ENCODE measurements at regions not wholly inside any gene's neighbourhood (a gene's known extent, or its start where the extent isn't known, plus 50 kb on each side); places are given as distances from the start of the nearest gene placed in this dataset.

GRCh38 chr4:3818371-3818770, 52.2 kb downstream of the ADRA2C start:
- TF ChIP-seq CTCF (IDR thresholded peaks at IDR 0.05) = no peak
- Histone ChIP-seq H3K9ac (ENCODE audit: low read depth in 2 of 2, low read length in 2 of 2) (no peak overlapping the region), H3K9me3 (no peaks in the 10 kb centered on the region), H3K4me3 (no peak overlapping the region), H3K27ac (no peak overlapping the region), H3K4me1 (no peaks in the 10 kb centered on the region), H3K27me3 (no peaks in the 10 kb centered on the region), H3K36me3 (no peaks in the 10 kb centered on the region)
- no peak for DNase-seq
- intact Hi-C loops (cut with DNase I) = no loop called here

GRCh38 chr4:3819210-3819919, 53.2 kb downstream of the ADRA2C start:
- TF ChIP-seq CTCF (IDR thresholded peaks at IDR 0.05) = no peak
- intact Hi-C loops (cut with DNase I) = no loop called here
- Histone ChIP-seq H3K9ac (ENCODE audit: low read depth in 2 of 2, low read length in 2 of 2) (no peak overlapping the region), H3K27me3 (no peaks in the 10 kb centered on the region), H3K27ac (no peak overlapping the region), H3K9me3 (no peaks in the 10 kb centered on the region), H3K4me1 (no peaks in the 10 kb centered on the region), H3K4me3 (no peak overlapping the region), H3K36me3 (no peaks in the 10 kb centered on the region)
- no peak for DNase-seq

GRCh38 chr4:3820016-3820805, 54.0 kb downstream of the ADRA2C start:
- no peak for DNase-seq
- Histone ChIP-seq H3K27me3 (no peaks in the 10 kb centered on the region), H3K9ac (ENCODE audit: low read depth in 2 of 2, low read length in 2 of 2) (no peak overlapping the region), H3K27ac (no peak overlapping the region), H3K9me3 (no peaks in the 10 kb centered on the region), H3K4me1 (no peaks in the 10 kb centered on the region), H3K4me3 (no peak overlapping the region), H3K36me3 (no peaks in the 10 kb centered on the region)
- intact Hi-C loops (cut with DNase I) = no loop called here
- no peak for TF ChIP-seq CTCF (IDR thresholded peaks at IDR 0.05)

- peak; percentile 36 for DNase-seq
- Histone ChIP-seq H3K27me3 (no peaks in the 10 kb centered on the region), H3K36me3 (no peaks in the 10 kb centered on the region), H3K9me3 (no peaks in the 10 kb centered on the region), H3K4me1 (no peaks in the 10 kb centered on the region), H3K4me3 (no peak overlapping the region), H3K27ac (no peak overlapping the region), H3K9ac (ENCODE audit: low read depth in 2 of 2, low read length in 2 of 2) (no peak overlapping the region)
- intact Hi-C loops (cut with DNase I) = no loop called here
- no peak for TF ChIP-seq CTCF (IDR thresholded peaks at IDR 0.05)
Observed at GRCh38 chr4:3820806-3821579, 54.8 kb downstream of the ADRA2C start.

- Histone ChIP-seq H3K36me3 (no peaks in the 10 kb centered on the region), H3K4me3 (no peak overlapping the region), H3K9ac (ENCODE audit: low read depth in 2 of 2, low read length in 2 of 2) (no peak overlapping the region), H3K27ac (no peak overlapping the region), H3K9me3 (no peaks in the 10 kb centered on the region), H3K4me1 (no peaks in the 10 kb centered on the region), H3K27me3 (no peaks in the 10 kb centered on the region)
- intact Hi-C loops (cut with DNase I) = no loop called here
- TF ChIP-seq CTCF (IDR thresholded peaks at IDR 0.05) = no peak
- no peak for DNase-seq
Observed at GRCh38 chr4:3821580-3822229, 55.5 kb downstream of the ADRA2C start.

All from colonic mucosa (tissue), 4 donors.